CD4-positive, alpha-beta T cell (primary cell): ENCODE measurements at regions not wholly inside any gene's neighbourhood (a gene's known extent, or its start where the extent isn't known, plus 50 kb on each side); places are given as distances from the start of the nearest gene placed in this dataset.

ENCODE experiments used
- ATAC-seq: fragments of 200-7000 bp; cut with Tn5 transposase; one replicate; pipeline ENCODE4 v1.10.0; 2022; ENCODE audit warnings: mild to moderate bottlenecking; ENCODE audit not compliant: poor library complexity
- CTCF ChIA-PET: fragments of 350-600 bp; sonication (Branson Sonifier 250); formaldehyde crosslinking; loops from one replicate; lab custom pipeline; 2021; ENCODE audit warnings: antibody characterized with exemption, inconsistent platforms; lab: Charles Lee
- POLR2A ChIA-PET: fragments of 350-600 bp; sonication (Branson Sonifier 250); formaldehyde crosslinking; loops from one replicate; lab custom pipeline; 2021; ENCODE audit warnings: antibody characterized with exemption, inconsistent platforms; lab: Charles Lee
- DNase-seq, 14 experiments: peaks; one replicate each; pipeline ENCODE4 v3.0.0-alpha.2; 2013 to 2020; ENCODE audit warnings: mixed read lengths in 2 of 14
- H3K27ac ChIP-seq, 2 donors: one replicate each; pipeline versions ENCODE4 v1.5.1 to v1.7.0; 2013; ENCODE audit warnings: low read length in 2 of 2, low read depth in 1 of 2, mild to moderate bottlenecking in 1 of 2
- H3K27me3 ChIP-seq, 2 experiments: 1 replicate in 1 of 2; 2 replicates in 1 of 2; pipeline versions ENCODE4 v1.6.1 to v1.7.0; 2013; ENCODE audit warnings: low read length in 2 of 2, control low read depth in 1 of 2, mild to moderate bottlenecking in 1 of 2, moderate library complexity in 1 of 2; ENCODE audit not compliant: insufficient read depth in 2 of 2, control insufficient read depth in 1 of 2
- H3K36me3 ChIP-seq: one replicate; pipeline ENCODE4 v1.6.1; 2013; ENCODE audit warnings: low read length, control low read depth; ENCODE audit not compliant: insufficient read depth
- H3K4me1 ChIP-seq: one replicate; pipeline ENCODE4 v1.6.1; 2013; ENCODE audit warnings: low read length, control low read depth; ENCODE audit not compliant: insufficient read depth
- H3K4me3 ChIP-seq: one replicate; pipeline ENCODE4 v1.5.1; 2013; ENCODE audit warnings: mild to moderate bottlenecking, low read length, moderate library complexity
- H3K9me3 ChIP-seq, 2 experiments: 1 replicate in 1 of 2; 2 replicates in 1 of 2; pipeline versions ENCODE4 v1.6.1 to v1.7.0; 2013; ENCODE audit warnings: low read length in 2 of 2, mild to moderate bottlenecking in 2 of 2, control low read depth in 1 of 2, moderate library complexity in 1 of 2; ENCODE audit not compliant: control insufficient read depth in 1 of 2, insufficient read depth in 1 of 2
- H3K27ac Mint-ChIP-seq: one replicate; pipeline ENCODE4 v1.8.0; 2020; ENCODE audit warnings: mixed read lengths
- H3K27me3 Mint-ChIP-seq: one replicate; pipeline ENCODE4 v1.8.0; 2021; ENCODE audit warnings: mixed read lengths
- H3K36me3 Mint-ChIP-seq: one replicate; pipeline ENCODE4 v1.8.0; 2021; ENCODE audit warnings: low read depth, mixed read lengths
- H3K4me1 Mint-ChIP-seq: one replicate; pipeline ENCODE4 v1.8.0; 2021; ENCODE audit warnings: low read depth, mixed read lengths
- H3K4me3 Mint-ChIP-seq: one replicate; pipeline ENCODE4 v1.8.0; 2020; ENCODE audit warnings: mild to moderate bottlenecking, mixed read lengths
- H3K9me3 Mint-ChIP-seq: one replicate; pipeline ENCODE4 v1.8.0; 2020; ENCODE audit warnings: mixed read lengths
- intact Hi-C, 2 experiments: fragments of 100-400 bp; cut with DNase I in 1 of 2; cut with micrococcal nuclease in 1 of 2; formaldehyde crosslinking; loops; one replicate each; pipeline versions ENCODE4 v1.15.1 to v1.9.0; 2023 to 2025; cut with DNase I, micrococcal nuclease
- TF ChIP-seq, protein P1 (sequence below): fragments of 200-600 bp; IDR thresholded peaks from one replicate; pipeline ENCODE4 v1.8.0; 2022; ENCODE audit warnings: antibody characterized with exemption, mild to moderate bottlenecking

GRCh38 chr19:28956421-28956820 lies 256.5 kb downstream of the UQCRFS1 start:
- Mint-ChIP-seq H3K4me3 (no peak overlapping the region), H3K27me3 (peaks cover 4% of the 10 kb centered on the region), H3K4me1 (no peaks in the 10 kb centered on the region), H3K27ac (no peak overlapping the region), H3K9me3 (peaks cover 6% of the 10 kb centered on the region), H3K36me3 (no peaks in the 10 kb centered on the region)
- CTCF ChIA-PET, result no interaction called here
- POLR2A ChIA-PET, result no interaction called here
- Histone ChIP-seq H3K4me3 (no peak overlapping the region), H3K9me3 (peaks cover 0 to 9% of the 10 kb centered on the region in 2 experiments), H3K4me1 (no peaks in the 10 kb centered on the region), H3K36me3 (no peaks in the 10 kb centered on the region), H3K27ac (no peak overlapping the region), H3K27me3 (peaks cover 0 to 6% of the 10 kb centered on the region in 2 experiments)
- TF ChIP-seq, protein P1, sequence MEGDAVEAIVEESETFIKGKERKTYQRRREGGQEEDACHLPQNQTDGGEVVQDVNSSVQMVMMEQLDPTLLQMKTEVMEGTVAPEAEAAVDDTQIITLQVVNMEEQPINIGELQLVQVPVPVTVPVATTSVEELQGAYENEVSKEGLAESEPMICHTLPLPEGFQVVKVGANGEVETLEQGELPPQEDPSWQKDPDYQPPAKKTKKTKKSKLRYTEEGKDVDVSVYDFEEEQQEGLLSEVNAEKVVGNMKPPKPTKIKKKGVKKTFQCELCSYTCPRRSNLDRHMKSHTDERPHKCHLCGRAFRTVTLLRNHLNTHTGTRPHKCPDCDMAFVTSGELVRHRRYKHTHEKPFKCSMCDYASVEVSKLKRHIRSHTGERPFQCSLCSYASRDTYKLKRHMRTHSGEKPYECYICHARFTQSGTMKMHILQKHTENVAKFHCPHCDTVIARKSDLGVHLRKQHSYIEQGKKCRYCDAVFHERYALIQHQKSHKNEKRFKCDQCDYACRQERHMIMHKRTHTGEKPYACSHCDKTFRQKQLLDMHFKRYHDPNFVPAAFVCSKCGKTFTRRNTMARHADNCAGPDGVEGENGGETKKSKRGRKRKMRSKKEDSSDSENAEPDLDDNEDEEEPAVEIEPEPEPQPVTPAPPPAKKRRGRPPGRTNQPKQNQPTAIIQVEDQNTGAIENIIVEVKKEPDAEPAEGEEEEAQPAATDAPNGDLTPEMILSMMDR, result no peak
- intact Hi-C loops, result no loop called here
- DNase-seq (no peak), ATAC-seq (no peak)

DNA sequence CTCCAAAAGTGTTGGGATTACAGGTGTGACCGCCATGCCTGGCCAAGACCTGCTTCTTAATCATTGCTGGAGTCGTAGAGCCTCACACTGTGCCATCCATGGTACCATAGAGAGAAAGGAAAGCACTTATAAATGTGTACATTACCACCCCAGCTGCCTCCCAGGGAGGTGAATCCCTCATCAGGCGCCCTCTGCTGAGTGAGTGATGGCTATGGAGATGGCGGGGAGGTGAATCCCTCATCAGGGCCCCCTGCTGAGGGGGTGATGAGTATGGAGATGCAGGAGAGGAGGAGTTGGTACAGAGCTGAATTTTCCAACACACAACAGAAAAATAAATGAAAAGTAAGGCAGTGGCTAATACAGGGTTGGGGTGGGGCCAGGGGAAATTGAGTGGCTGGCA lies 263.4 kb downstream of the UQCRFS1 start:
- TF ChIP-seq, protein P1, result no peak

GRCh38 chr19:28949027-28949426 lies 263.9 kb downstream of the UQCRFS1 start:
- no peaks in the 10 kb centered on the region for H3K36me3 Mint-ChIP-seq
- H3K4me3 ChIP-seq, result no peak overlapping the region
- H3K27me3 ChIP-seq, result peaks cover 0 to 2% of the 10 kb centered on the region in 2 experiments
- H3K36me3 ChIP-seq, result no peaks in the 10 kb centered on the region
- ChIA-PET CTCF (no interaction called here), POLR2A (no interaction called here)
- no peaks in the 10 kb centered on the region for H3K4me1 ChIP-seq
- H3K27me3 Mint-ChIP-seq, result peaks cover 6% of the 10 kb centered on the region
- no peak overlapping the region for H3K4me3 Mint-ChIP-seq
- no peak overlapping the region for H3K27ac Mint-ChIP-seq
- intact Hi-C loops, result no loop called here
- H3K4me1 Mint-ChIP-seq, result no peaks in the 10 kb centered on the region
- DNase-seq (no peak), ATAC-seq (no peak)
- peaks cover 0 to 17% of the 10 kb centered on the region in 2 experiments for H3K9me3 ChIP-seq
- TF ChIP-seq, protein P1, result no peak
- H3K27ac ChIP-seq, result no peak overlapping the region
- H3K9me3 Mint-ChIP-seq, result peaks cover under 1% of the 10 kb centered on the region

More for the DNA sequence above, 263.4 kb downstream of the UQCRFS1 start:
- DNase-seq (no peak), ATAC-seq (no peak)
- Histone ChIP-seq H3K4me1 (no peaks in the 10 kb centered on the region), H3K27ac (no peak overlapping the region), H3K4me3 (no peak overlapping the region), H3K36me3 (no peaks in the 10 kb centered on the region), H3K9me3 (peaks cover 0 to 20% of the 10 kb centered on the region in 2 experiments), H3K27me3 (peaks cover 0 to 2% of the 10 kb centered on the region in 2 experiments)
- Mint-ChIP-seq H3K4me1 (no peaks in the 10 kb centered on the region), H3K27ac (no peak overlapping the region), H3K9me3 (peaks cover 2% of the 10 kb centered on the region), H3K36me3 (no peaks in the 10 kb centered on the region), H3K4me3 (no peak overlapping the region), H3K27me3 (peaks cover 5% of the 10 kb centered on the region)
- intact Hi-C loops, result no loop called here
- ChIA-PET CTCF (no interaction called here), POLR2A (no interaction called here)
